GM12864 (cell line): ENCODE measurements at regions not wholly inside any gene's neighbourhood (a gene's known extent, or its start where the extent isn't known, plus 50 kb on each side); places are given as distances from the start of the nearest gene placed in this dataset.
A peak's percentile ranks its signal among the peaks of the same experiment; 100 is the strongest.

ENCODE experiments used
- DNase-seq: peaks from one replicate; pipeline ENCODE4 v3.0.0-alpha.2; 2011; ENCODE audit warnings: low read depth
- H3K4me3 ChIP-seq: 2 replicates; pipeline ENCODE4 v1.5.1; 2011; ENCODE audit warnings: mild to moderate bottlenecking, low read depth, low read length, control low read depth
- TF ChIP-seq, protein P1 (sequence below): IDR thresholded peaks from 2 replicates; pipeline ENCODE4 v1.5.1; 2011; ENCODE audit warnings: low read depth, mild to moderate bottlenecking, moderate library complexity, low read length, control low read depth, inconsistent platforms; ENCODE audit errors: missing control alignments

DNA sequence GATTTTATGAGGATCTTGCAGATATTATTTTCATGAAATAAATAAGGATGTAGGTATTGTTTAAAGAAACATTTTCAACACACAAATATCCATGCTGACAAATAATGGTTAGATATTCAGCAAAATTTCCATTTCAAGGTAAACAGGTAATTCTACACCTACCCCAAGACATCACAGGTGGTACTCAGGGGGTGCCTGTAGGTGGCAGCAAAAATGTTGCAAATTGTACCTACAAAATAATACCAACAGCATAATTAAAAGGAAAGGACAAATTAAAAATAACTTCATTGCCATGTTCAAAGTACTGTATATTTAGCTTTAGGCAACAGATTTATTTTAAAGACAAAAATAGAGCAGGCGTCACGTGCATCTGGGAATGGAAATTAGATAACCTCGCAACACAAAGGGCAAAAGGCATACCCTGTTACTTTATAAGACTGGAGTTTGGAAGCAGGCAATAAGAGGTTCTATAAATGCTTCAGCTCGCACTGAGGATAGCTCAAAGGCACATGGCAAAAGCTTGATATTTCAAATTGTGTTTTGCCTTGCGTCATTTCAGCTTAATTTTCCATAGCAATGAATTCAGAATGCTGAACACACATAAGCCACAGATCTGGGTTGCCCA, 630.5 kb downstream of the TDRD15 start:
- no peak for DNase-seq
- TF ChIP-seq, protein P1, sequence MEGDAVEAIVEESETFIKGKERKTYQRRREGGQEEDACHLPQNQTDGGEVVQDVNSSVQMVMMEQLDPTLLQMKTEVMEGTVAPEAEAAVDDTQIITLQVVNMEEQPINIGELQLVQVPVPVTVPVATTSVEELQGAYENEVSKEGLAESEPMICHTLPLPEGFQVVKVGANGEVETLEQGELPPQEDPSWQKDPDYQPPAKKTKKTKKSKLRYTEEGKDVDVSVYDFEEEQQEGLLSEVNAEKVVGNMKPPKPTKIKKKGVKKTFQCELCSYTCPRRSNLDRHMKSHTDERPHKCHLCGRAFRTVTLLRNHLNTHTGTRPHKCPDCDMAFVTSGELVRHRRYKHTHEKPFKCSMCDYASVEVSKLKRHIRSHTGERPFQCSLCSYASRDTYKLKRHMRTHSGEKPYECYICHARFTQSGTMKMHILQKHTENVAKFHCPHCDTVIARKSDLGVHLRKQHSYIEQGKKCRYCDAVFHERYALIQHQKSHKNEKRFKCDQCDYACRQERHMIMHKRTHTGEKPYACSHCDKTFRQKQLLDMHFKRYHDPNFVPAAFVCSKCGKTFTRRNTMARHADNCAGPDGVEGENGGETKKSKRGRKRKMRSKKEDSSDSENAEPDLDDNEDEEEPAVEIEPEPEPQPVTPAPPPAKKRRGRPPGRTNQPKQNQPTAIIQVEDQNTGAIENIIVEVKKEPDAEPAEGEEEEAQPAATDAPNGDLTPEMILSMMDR: peak; percentile 25
- no peak overlapping the region for H3K4me3 ChIP-seq

DNA sequence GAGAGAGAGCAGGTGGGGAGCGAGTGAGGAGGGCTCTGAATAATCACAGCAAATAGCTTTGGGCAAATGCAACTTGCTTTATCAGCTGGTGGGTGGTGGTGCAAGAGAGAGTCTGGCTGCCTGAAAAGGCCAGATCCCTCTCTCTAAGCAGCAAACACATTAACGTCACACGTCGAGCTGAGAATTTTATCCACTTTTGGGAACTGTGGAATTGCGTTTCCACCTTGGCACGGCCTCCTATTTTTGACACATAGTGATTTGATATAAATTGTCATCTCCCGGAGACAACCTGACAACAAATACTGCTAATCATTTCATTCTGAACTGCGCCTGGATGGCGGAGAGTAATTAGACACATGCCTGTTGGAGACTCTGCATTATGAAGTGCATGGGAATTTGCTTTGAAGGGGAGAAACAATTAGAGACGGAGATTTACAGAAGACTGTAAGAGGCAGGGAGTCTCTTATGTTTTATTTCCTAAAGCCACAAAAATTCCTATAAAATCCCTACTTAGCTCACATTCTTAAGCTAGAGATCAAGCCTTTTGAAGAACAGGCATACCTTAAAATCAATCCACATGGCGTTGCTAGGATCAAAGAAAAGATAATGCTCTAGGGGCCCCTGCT, 634.1 kb downstream of the TDRD15 start:
- no peak overlapping the region for H3K4me3 ChIP-seq
- TF ChIP-seq, protein P1: no peak
- DNase-seq: no peak

DNA sequence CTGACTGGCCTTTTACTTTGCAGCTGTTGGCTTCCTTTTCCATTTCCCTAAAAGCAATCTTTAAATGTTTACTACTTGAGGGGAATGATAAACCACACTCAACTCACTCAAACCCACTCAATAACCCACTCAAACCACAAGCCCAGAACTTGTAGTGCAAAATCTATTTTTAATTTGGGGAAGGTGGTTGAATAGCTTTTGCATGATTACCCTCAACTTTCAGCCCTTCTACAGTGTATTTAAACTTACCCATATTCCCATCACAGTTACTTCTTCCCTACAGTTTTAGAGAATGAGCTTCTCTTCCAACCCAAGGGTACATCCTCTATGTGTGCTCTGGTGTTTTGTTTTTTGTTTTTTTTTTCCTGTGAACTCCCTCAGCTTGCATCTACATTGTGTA, 636.1 kb downstream of the TDRD15 start:
- no peak for DNase-seq
- TF ChIP-seq, protein P1: no peak
- H3K4me3 ChIP-seq: no peak overlapping the region

DNA sequence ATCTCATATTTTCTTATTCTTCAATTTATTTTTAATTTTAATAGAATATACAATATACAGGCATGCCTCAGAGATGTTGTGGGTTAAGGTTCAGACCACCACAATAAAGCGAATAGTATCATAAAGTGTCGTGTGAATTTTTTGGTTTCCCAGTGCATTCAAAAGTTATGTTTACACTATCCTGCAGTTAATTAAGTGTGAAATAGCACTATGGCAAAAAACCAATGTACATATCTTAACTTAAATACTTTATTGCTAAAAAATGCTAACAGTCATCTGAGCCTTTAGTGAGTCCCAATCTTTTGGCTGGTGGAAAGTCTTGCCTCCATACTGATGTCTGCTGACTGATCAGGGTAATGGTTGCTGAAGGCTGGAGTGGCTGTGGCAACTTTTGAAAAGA, 637.6 kb downstream of the TDRD15 start:
- DNase-seq: no peak
- no peak overlapping the region for H3K4me3 ChIP-seq
- TF ChIP-seq, protein P1: no peak

DNA sequence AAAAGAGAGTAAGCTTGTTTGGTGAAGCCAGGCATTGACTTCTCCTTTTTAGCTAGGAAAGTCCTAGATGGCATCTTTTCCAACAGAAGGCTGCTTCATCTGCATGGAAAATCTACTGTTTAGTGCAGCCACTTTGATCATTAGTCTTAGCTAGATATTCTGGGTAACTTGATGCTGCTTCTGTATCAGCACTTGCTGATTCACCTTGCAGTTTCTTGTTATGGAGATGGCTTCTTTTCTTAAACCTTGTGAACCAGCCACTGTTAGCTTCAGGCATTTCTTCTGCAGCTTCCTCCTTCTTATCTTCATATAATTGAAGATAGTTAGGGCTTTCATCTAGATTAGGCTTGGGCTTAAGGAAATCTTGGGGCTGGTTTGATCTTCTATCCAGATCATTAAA, 639.7 kb downstream of the TDRD15 start:
- TF ChIP-seq, protein P1: no peak
- DNase-seq: no peak

DNA sequence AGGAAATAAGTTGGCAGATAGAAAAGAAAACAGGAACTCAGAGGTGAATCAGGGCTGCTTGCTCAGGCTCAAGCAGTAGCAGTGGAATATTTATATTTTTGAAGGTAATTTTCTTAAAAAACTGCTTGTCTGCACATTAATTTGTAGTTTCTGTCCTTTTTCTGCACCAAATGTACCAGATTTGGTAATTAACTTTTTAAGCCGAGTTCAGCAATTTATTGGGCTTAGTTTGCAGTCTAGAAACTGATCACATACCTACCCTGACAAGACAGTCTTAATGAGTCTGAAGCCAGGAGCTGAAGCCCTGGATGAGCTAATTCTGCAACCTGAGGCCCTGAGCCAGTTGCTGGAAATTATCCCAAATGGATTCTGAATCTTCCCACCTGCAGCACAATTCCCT, 647.0 kb downstream of the TDRD15 start:
- TF ChIP-seq, protein P1: no peak

More for the DNA sequence above, 639.7 kb downstream of the TDRD15 start:
- no peak overlapping the region for H3K4me3 ChIP-seq

DNA sequence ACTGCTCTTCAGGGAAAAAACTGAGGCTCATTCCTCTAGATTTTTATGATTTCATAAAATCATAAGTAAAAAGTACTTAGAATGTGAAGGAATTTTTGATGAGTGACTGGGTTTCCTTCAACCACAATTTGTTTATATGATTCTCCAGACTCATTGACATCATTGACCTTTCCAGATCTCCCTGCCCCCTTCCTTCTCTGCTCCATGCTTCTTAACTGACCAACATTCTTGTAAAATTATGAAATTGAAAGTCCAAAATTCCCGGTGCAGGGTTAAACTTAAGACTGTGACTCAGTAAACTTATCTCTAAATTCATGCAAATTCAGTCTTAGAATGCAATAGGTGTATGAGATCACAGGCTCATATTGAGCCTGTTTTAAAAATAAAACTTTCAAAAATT, 648.9 kb downstream of the TDRD15 start:
- TF ChIP-seq, protein P1: no peak
- no peak for DNase-seq
- no peak overlapping the region for H3K4me3 ChIP-seq

More for the DNA sequence above, 647.0 kb downstream of the TDRD15 start:
- DNase-seq: no peak
- no peak overlapping the region for H3K4me3 ChIP-seq
